Esophagus squamous epithelium (tissue), 4 donors: ENCODE measurements at regions not wholly inside any gene's neighbourhood (a gene's known extent, or its start where the extent isn't known, plus 50 kb on each side); places are given as distances from the start of the nearest gene placed in this dataset.

Experiments
- CTCF ChIP-seq, 6 experiments: fragments of 450-650 bp in 4 of 6; fragments of 200-600 bp in 2 of 6; sonication (generic) in 2 of 6; IDR thresholded peaks; one replicate each; pipeline ENCODE4 v1.5.1; 2016 to 2019; ENCODE audit warnings: antibody characterized with exemption in 6 of 6, mild to moderate bottlenecking in 4 of 6, moderate library complexity in 4 of 6
- POLR2A ChIP-seq, 4 donors: fragments of 450-650 bp; IDR thresholded peaks; one replicate each; pipeline ENCODE4 v1.6.1; 2017; ENCODE audit warnings: antibody characterized with exemption in 4 of 4, mild to moderate bottlenecking in 4 of 4, moderate library complexity in 3 of 4

DNA sequence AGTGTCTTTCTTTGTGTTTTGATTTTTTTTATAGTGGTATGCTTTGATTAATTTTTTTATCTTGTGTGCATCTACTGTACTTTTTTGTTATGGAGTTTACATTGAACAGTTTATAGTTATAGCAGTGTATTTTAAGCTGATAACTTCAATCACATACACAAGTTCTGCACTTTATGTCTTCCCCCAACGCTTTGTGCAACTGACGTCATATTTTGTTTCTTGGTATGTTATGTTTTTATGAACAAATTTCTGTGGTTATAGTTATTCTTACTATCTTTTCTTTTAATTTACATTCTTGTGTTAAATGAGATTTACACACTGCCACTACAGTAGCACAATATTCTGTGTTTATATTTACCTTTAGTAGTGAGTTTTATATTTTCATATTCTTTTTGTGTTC is 197.1 kb downstream of the SNAPC1 start:
- no peak for TF ChIP-seq CTCF (IDR thresholded peaks at IDR 0.05)
- no peak for TF ChIP-seq POLR2A (IDR thresholded peaks at IDR 0.05)
